ENCODE measurements at regions not wholly inside any gene's neighbourhood (a gene's known extent, or its start where the extent isn't known, plus 50 kb on each side); places are given as distances from the start of the nearest gene placed in this dataset.

GRCh38 chr13:31515427-31515826, 223.9 kb upstream of the RXFP2 start:
- no peak for DNase-seq (ENCODE audit: low spot score)
- POLR2A ChIA-PET (ENCODE audit: low non-redundant PET), result no interaction called here
- CTCF ChIA-PET, result no interaction called here
- H3K27ac ChIP-seq, result no peak overlapping the region
- no peak for TF ChIP-seq CTCF (conservative IDR thresholded peaks at IDR 0.05; ENCODE audit: low read depth)

GRCh38 chr13:31517599-31517998, 221.7 kb upstream of the RXFP2 start:
- CTCF ChIA-PET, result interaction anchor here (0.7 kb wide), 1 partner anchor 150 kb away, joined by 6 read pairs; no protein-coding TSS in a partner anchor
- POLR2A ChIA-PET (ENCODE audit: low non-redundant PET), result no interaction called here
- DNase-seq (ENCODE audit: low spot score), result no peak
- TF ChIP-seq CTCF (conservative IDR thresholded peaks at IDR 0.05; ENCODE audit: low read depth), result no peak
- H3K27ac ChIP-seq, result no peak overlapping the region

- CTCF ChIA-PET, result interaction anchor here (0.7 kb wide), 1 partner anchor 149 kb away, joined by 6 read pairs; no protein-coding TSS in a partner anchor
- POLR2A ChIA-PET (ENCODE audit: low non-redundant PET), result no interaction called here
- no peak overlapping the region for H3K27ac ChIP-seq
- no peak for TF ChIP-seq CTCF (conservative IDR thresholded peaks at IDR 0.05; ENCODE audit: low read depth)
- no peak for DNase-seq (ENCODE audit: low spot score)
These were observed 220.7 kb upstream of the RXFP2 start for GRCh38 chr13:31518645-31519044.

DNA sequence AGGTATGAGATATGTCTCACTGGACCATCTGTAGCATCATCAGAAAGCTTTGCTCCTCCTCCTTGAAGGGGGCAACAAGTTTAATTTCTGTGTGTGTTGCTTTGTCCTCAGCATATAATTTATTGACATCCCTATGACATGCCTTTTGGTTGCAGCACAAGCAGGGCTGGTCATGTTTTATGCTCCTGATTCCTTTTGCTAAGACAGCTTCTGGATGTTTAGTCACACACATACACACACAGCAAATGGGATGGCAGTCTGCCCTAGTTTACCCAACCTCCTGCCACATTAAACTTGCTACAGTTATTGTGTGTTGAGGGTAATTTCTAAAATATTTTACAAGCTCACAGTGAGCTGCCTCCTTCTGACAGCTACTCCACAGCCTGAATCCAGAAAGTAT, 217.9 kb upstream of the RXFP2 start:
- ChIA-PET CTCF (no interaction called here), POLR2A (ENCODE audit: low non-redundant PET) (no interaction called here)
- TF ChIP-seq CTCF (conservative IDR thresholded peaks at IDR 0.05; ENCODE audit: low read depth), result no peak
- DNase-seq (ENCODE audit: low spot score), result no peak
- H3K27ac ChIP-seq, result no peak overlapping the region

DNA sequence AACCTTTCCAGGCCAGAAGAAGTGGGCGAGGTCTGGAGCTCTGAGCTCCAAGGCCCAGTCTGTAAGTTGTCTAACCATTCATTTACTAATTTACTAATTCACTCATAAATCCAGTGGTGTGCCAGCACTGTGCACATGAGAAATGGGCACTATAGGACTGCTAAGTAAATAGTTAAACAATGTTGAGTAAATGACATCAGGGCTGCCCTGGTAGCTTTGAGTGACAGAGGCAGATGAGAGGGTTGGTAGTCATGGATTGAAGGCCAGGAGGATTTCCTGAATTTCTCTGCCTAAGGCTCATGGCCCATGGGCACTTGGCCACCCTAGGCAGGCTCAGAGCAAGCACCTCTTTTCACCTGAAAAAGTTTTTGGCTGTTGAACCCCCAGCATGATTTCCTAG, 216.9 kb upstream of the RXFP2 start:
- DNase-seq (ENCODE audit: low spot score), result no peak
- H3K27ac ChIP-seq, result no peak overlapping the region
- ChIA-PET CTCF (no interaction called here), POLR2A (ENCODE audit: low non-redundant PET) (no interaction called here)
- no peak for TF ChIP-seq CTCF (conservative IDR thresholded peaks at IDR 0.05; ENCODE audit: low read depth)

GRCh38 chr13:31528176-31528575, 211.2 kb upstream of the RXFP2 start:
- ChIA-PET CTCF (no interaction called here), POLR2A (ENCODE audit: low non-redundant PET) (no interaction called here)
- no peak for DNase-seq (ENCODE audit: low spot score)
- no peak overlapping the region for H3K27ac ChIP-seq
- no peak for TF ChIP-seq CTCF (conservative IDR thresholded peaks at IDR 0.05; ENCODE audit: low read depth)

GRCh38 chr13:31528758-31529157, 210.6 kb upstream of the RXFP2 start:
- POLR2A ChIA-PET (ENCODE audit: low non-redundant PET), result no interaction called here

More at GRCh38 chr13:31528758-31529157, 210.6 kb upstream of the RXFP2 start:
- no peak overlapping the region for H3K27ac ChIP-seq
- no peak for TF ChIP-seq CTCF (conservative IDR thresholded peaks at IDR 0.05; ENCODE audit: low read depth)
- CTCF ChIA-PET, result no interaction called here
- no peak for DNase-seq (ENCODE audit: low spot score)

Measured in RWPE1 (cell line).